B cell (primary cell): ENCODE measurements at regions not wholly inside any gene's neighbourhood (a gene's known extent, or its start where the extent isn't known, plus 50 kb on each side); places are given as distances from the start of the nearest gene placed in this dataset.
"Not testable (repeated sequence)": the region's sequence is repeated elsewhere in the genome, so short reads cannot be mapped to it uniquely, and the experiment has no call there.

Source experiments
- ATAC-seq: fragments of 200-7000 bp; cut with Tn5 transposase; one replicate; pipeline ENCODE4 v1.10.0; 2021; ENCODE audit warnings: low read depth, mild to moderate bottlenecking, moderate number of reproducible peaks, moderate library complexity
- CTCF ChIA-PET: fragments of 350-600 bp; sonication (Branson Sonifier 250); formaldehyde crosslinking; loops from one replicate; lab custom pipeline; 2021; ENCODE audit warnings: antibody characterized with exemption, inconsistent platforms; lab: Charles Lee
- POLR2A ChIA-PET: fragments of 350-600 bp; sonication (Branson Sonifier 250); formaldehyde crosslinking; loops from one replicate; lab custom pipeline; 2021; ENCODE audit warnings: antibody characterized with exemption; lab: Charles Lee
- DNase-seq: peaks from one replicate; pipeline ENCODE4 v3.0.0; 2013
- H2AFZ ChIP-seq: 2 replicates; pipeline ENCODE4 v1.6.1; 2012; ENCODE audit warnings: mild to moderate bottlenecking, low read depth, low read length; ENCODE audit not compliant: insufficient read depth, poor library complexity, severe bottlenecking
- H3K27ac ChIP-seq, 2 donors: 1 replicate in 1 of 2; 2 replicates in 1 of 2; pipeline ENCODE4 v1.5.1; 2012 to 2013; ENCODE audit warnings: low read length in 2 of 2, mild to moderate bottlenecking in 2 of 2, moderate library complexity in 1 of 2
- H3K27me3 ChIP-seq, 4 experiments: fragments of 200-600 bp in 1 of 4; sonication (generic) in 1 of 4; replicated peaks in 1 of 4; 1 replicate in 2 of 4; 2 replicates in 2 of 4; pipeline versions ENCODE4 v1.6.1 to v1.7.0; 2013 to 2016; ENCODE audit warnings: low read length in 3 of 4, mild to moderate bottlenecking in 2 of 4, mixed read lengths in 1 of 4, moderate library complexity in 1 of 4; ENCODE audit not compliant: insufficient read depth in 4 of 4, control insufficient read depth in 3 of 4; ENCODE audit errors: control extremely low read depth in 1 of 4
- H3K36me3 ChIP-seq, 2 experiments: replicated peaks in 1 of 2; 1 replicate in 1 of 2; 2 replicates in 1 of 2; pipeline versions ENCODE4 v1.6.1 to v1.7.1; 2013; ENCODE audit warnings: low read length in 1 of 2; ENCODE audit not compliant: insufficient read depth in 2 of 2, control insufficient read depth in 1 of 2; ENCODE audit errors: control extremely low read depth in 1 of 2, extremely low read depth in 1 of 2
- H3K4me1 ChIP-seq, 2 donors: fragments of 200-600 bp in 1 of 2; sonication (generic) in 1 of 2; 1 replicate in 1 of 2; 2 replicates in 1 of 2; pipeline versions ENCODE4 v1.5.1 to v1.6.1; 2013 to 2017; ENCODE audit warnings: low read length in 2 of 2; ENCODE audit not compliant: control insufficient read depth in 2 of 2, insufficient read depth in 2 of 2
- H3K4me2 ChIP-seq: replicated peaks from 2 replicates; pipeline ENCODE3; 2012; ENCODE audit warnings: mild to moderate bottlenecking, low read depth, low read length; ENCODE audit not compliant: poor library complexity, severe bottlenecking
- H3K4me3 ChIP-seq, 5 experiments: fragments of 200-600 bp in 1 of 5; sonication (generic) in 1 of 5; 1 replicate in 3 of 5; 2 replicates in 2 of 5; pipeline versions ENCODE4 v1.5.1 to v1.7.0; 2011 to 2016; ENCODE audit warnings: low read length in 4 of 5, mild to moderate bottlenecking in 4 of 5, low read depth in 2 of 5, control low read depth in 1 of 5, moderate library complexity in 1 of 5; ENCODE audit not compliant: insufficient read depth in 1 of 5; ENCODE audit errors: control extremely low read depth in 1 of 5, extremely low read depth in 1 of 5
- H3K79me2 ChIP-seq: fragments of 200-600 bp; sonication (generic); one replicate; pipeline ENCODE4 v1.6.0; 2016; ENCODE audit warnings: low read length; ENCODE audit not compliant: control insufficient read depth, insufficient read depth
- H3K9ac ChIP-seq: fragments of 200-600 bp; sonication (generic); 2 replicates; pipeline ENCODE4 v1.6.1; 2017; ENCODE audit warnings: mild to moderate bottlenecking, low read length, moderate library complexity
- H3K9me3 ChIP-seq, 3 donors: one replicate each; pipeline versions ENCODE4 v1.6.1 to v1.7.1; 2013; ENCODE audit warnings: low read length in 2 of 3; ENCODE audit not compliant: control insufficient read depth in 2 of 3, insufficient read depth in 1 of 3; ENCODE audit errors: control extremely low read depth in 1 of 3
- H4K20me1 ChIP-seq: 2 replicates; pipeline ENCODE4 v1.6.0; 2012; ENCODE audit warnings: mild to moderate bottlenecking, low read length; ENCODE audit not compliant: insufficient read depth, control insufficient read depth, poor library complexity, severe bottlenecking
- H3K27ac Mint-ChIP-seq: one replicate; pipeline ENCODE4 v1.8.0; 2021; ENCODE audit warnings: mixed read lengths
- H3K27me3 Mint-ChIP-seq: one replicate; pipeline ENCODE4 v1.8.0; 2021; ENCODE audit warnings: mixed read lengths
- H3K4me1 Mint-ChIP-seq: one replicate; pipeline ENCODE4 v1.8.0; 2021; ENCODE audit warnings: mixed read lengths
- H3K4me3 Mint-ChIP-seq: one replicate; pipeline ENCODE4 v1.8.0; 2021; ENCODE audit warnings: mixed read lengths
- H3K9me3 Mint-ChIP-seq: one replicate; pipeline ENCODE4 v1.8.0; 2022; ENCODE audit warnings: mixed read lengths; ENCODE audit not compliant: insufficient read depth
- EZH2 ChIP-seq: IDR thresholded peaks from 2 replicates; pipeline ENCODE4 v1.6.1; 2012; ENCODE audit warnings: borderline replicate concordance, low read depth, mild to moderate bottlenecking, moderate library complexity, low read length; ENCODE audit not compliant: insufficient read depth, poor library complexity, severe bottlenecking
- WGBS: methylation state at CpG from one replicate; pipeline ENCODE4 v1.1.5; 2013; ENCODE audit warnings: missing lambda C conversion rate; ENCODE audit not compliant: insufficient coverage; 5-methylcytosine and 5-hydroxymethylcytosine counted together
- intact Hi-C: fragments of 100-400 bp; cut with micrococcal nuclease; formaldehyde crosslinking; loops from one replicate; pipeline ENCODE4 v1.10.0; 2022
- TF ChIP-seq, protein P1 (sequence below): fragments of 200-600 bp; IDR thresholded peaks from one replicate; pipeline ENCODE4 v1.8.0; 2022; ENCODE audit warnings: antibody characterized with exemption, mild to moderate bottlenecking

- TF ChIP-seq, protein P1, sequence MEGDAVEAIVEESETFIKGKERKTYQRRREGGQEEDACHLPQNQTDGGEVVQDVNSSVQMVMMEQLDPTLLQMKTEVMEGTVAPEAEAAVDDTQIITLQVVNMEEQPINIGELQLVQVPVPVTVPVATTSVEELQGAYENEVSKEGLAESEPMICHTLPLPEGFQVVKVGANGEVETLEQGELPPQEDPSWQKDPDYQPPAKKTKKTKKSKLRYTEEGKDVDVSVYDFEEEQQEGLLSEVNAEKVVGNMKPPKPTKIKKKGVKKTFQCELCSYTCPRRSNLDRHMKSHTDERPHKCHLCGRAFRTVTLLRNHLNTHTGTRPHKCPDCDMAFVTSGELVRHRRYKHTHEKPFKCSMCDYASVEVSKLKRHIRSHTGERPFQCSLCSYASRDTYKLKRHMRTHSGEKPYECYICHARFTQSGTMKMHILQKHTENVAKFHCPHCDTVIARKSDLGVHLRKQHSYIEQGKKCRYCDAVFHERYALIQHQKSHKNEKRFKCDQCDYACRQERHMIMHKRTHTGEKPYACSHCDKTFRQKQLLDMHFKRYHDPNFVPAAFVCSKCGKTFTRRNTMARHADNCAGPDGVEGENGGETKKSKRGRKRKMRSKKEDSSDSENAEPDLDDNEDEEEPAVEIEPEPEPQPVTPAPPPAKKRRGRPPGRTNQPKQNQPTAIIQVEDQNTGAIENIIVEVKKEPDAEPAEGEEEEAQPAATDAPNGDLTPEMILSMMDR: no peak
- no peak for TF ChIP-seq EZH2
- Histone ChIP-seq H3K79me2 (no peaks in the 10 kb centered on the region), H3K27ac (no peak overlapping the region), H3K4me1 (no peaks in the 10 kb centered on the region), H3K9me3 (peaks cover 0 to 48% (median 12%) of the 10 kb centered on the region in 3 donors), H2AFZ (no peak overlapping the region), H3K36me3 (no peaks in the 10 kb centered on the region), H3K4me3 (no peak overlapping the region), H3K27me3 (peaks cover 0 to 57% (median 11%) of the 10 kb centered on the region in 4 experiments), H3K9ac (no peak overlapping the region), H4K20me1 (no peaks in the 10 kb centered on the region), H3K4me2 (no peak overlapping the region)
- CTCF ChIA-PET: no interaction called here
- DNase-seq: no peak
- intact Hi-C loops: no loop called here
- WGBS: 97% methylated on average over 5 of the region's 5 CpGs
- no peak for ATAC-seq
- H3K27me3 Mint-ChIP-seq: peaks cover 65% of the 10 kb centered on the region
- H3K4me3 Mint-ChIP-seq: no peak overlapping the region
- peaks cover 3% of the 10 kb centered on the region for H3K4me1 Mint-ChIP-seq
- no peak overlapping the region for H3K27ac Mint-ChIP-seq
- H3K9me3 Mint-ChIP-seq: peaks cover 5% of the 10 kb centered on the region
- POLR2A ChIA-PET: no interaction called here
Measured at GRCh38 chr2:8508766-8509165, 173.1 kb upstream of the ID2 start.

- TF ChIP-seq, protein P1: no peak
- no peak for TF ChIP-seq EZH2
- Mint-ChIP-seq H3K4me1 (peaks cover 7% of the 10 kb centered on the region), H3K9me3 (peaks cover 9% of the 10 kb centered on the region), H3K27ac (no peak overlapping the region), H3K27me3 (peaks cover 68% of the 10 kb centered on the region), H3K4me3 (no peak overlapping the region)
- Histone ChIP-seq H3K9ac (no peak overlapping the region), H3K4me1 (peaks cover 3 to 5% of the 10 kb centered on the region in 2 donors), H3K4me2 (no peak overlapping the region), H2AFZ (no peak overlapping the region), H3K27me3 (peaks cover 0 to 61% (median 9%) of the 10 kb centered on the region in 4 experiments), H4K20me1 (no peaks in the 10 kb centered on the region), H3K4me3 (no peak overlapping the region), H3K27ac (no peak overlapping the region), H3K36me3 (no peaks in the 10 kb centered on the region), H3K9me3 (peaks cover 0 to 57% (median 21%) of the 10 kb centered on the region in 3 donors), H3K79me2 (no peaks in the 10 kb centered on the region)
- ATAC-seq (no peak), DNase-seq (no peak)
- intact Hi-C loops: no loop called here
- WGBS: 100% methylated on average over 1 of the region's 2 CpGs
- CTCF ChIA-PET: no interaction called here
- POLR2A ChIA-PET: no interaction called here
Measured at GRCh38 chr2:8509621-8510020, 172.2 kb upstream of the ID2 start.

- H3K9me3 Mint-ChIP-seq: peaks cover 11% of the 10 kb centered on the region
- peaks cover 70% of the 10 kb centered on the region for H3K27me3 Mint-ChIP-seq
- H3K27ac Mint-ChIP-seq, H3K4me3 ChIP-seq, H3K4me2 ChIP-seq, DNase-seq, H2AFZ ChIP-seq, H3K4me3 Mint-ChIP-seq, H4K20me1 ChIP-seq, H3K4me1 ChIP-seq, H3K9ac ChIP-seq, POLR2A ChIA-PET, H3K79me2 ChIP-seq, intact Hi-C loops, H3K36me3 ChIP-seq, ATAC-seq, CTCF ChIA-PET, H3K27ac ChIP-seq: not testable (repeated sequence)
- H3K9me3 ChIP-seq: peaks cover 0 to 59% (median 22%) of the 10 kb centered on the region in 3 donors
- H3K4me1 Mint-ChIP-seq: peaks cover 11% of the 10 kb centered on the region
- peaks cover 0 to 63% (median 9%) of the 10 kb centered on the region in 4 experiments for H3K27me3 ChIP-seq
- 94% methylated on average over 3 of the region's 4 CpGs for WGBS
Measured at GRCh38 chr2:8510055-8510454, 171.8 kb upstream of the ID2 start.
